ENCODE measurements at regions not wholly inside any gene's neighbourhood (a gene's known extent, or its start where the extent isn't known, plus 50 kb on each side); places are given as distances from the start of the nearest gene placed in this dataset.

- TF ChIP-seq EGR1 (IDR thresholded peaks at IDR 0.05) (no peak), ZBTB7A (IDR thresholded peaks at IDR 0.05; ENCODE audit: low read depth) (no peak), CEBPB (IDR thresholded peaks at IDR 0.05) (no peak)
Observed at GRCh38 chr3:147620906-147621305, 211.7 kb downstream of the ZIC1 start.
